Endothelial cell (in vitro differentiated cells): ENCODE measurements at regions not wholly inside any gene's neighbourhood (a gene's known extent, or its start where the extent isn't known, plus 50 kb on each side); places are given as distances from the start of the nearest gene placed in this dataset.

Experiments
- DNase-seq: peaks from one replicate; pipeline ENCODE4 v3.0.0; 2021; ENCODE audit warnings: low spot score
- H3K27ac Mint-ChIP-seq: one replicate; pipeline ENCODE4 v1.8.0; 2021; ENCODE audit warnings: mixed read lengths, inconsistent platforms; ENCODE audit not compliant: unreplicated experiment
- H3K27me3 Mint-ChIP-seq: one replicate; pipeline ENCODE4 v1.8.0; 2021; ENCODE audit warnings: mild to moderate bottlenecking, moderate library complexity, mixed read lengths, inconsistent platforms; ENCODE audit not compliant: unreplicated experiment
- H3K36me3 Mint-ChIP-seq: one replicate; pipeline ENCODE4 v1.8.0; 2021; ENCODE audit warnings: mild to moderate bottlenecking, low read depth, mixed read lengths, inconsistent platforms; ENCODE audit not compliant: unreplicated experiment
- H3K4me1 Mint-ChIP-seq: one replicate; pipeline ENCODE4 v1.8.0; 2021; ENCODE audit warnings: mild to moderate bottlenecking, mixed read lengths, inconsistent platforms; ENCODE audit not compliant: unreplicated experiment
- H3K4me3 Mint-ChIP-seq: one replicate; pipeline ENCODE4 v1.8.0; 2021; ENCODE audit warnings: mild to moderate bottlenecking, mixed read lengths, inconsistent platforms; ENCODE audit not compliant: unreplicated experiment
- H3K9me3 Mint-ChIP-seq: one replicate; pipeline ENCODE4 v1.8.0; 2021; ENCODE audit warnings: mixed read lengths, inconsistent platforms; ENCODE audit not compliant: unreplicated experiment
- TF ChIP-seq, protein P1 (sequence below): fragments of 200-600 bp; sonication (generic); IDR thresholded peaks from one replicate; pipeline ENCODE4 v1.5.0; 2021; ENCODE audit warnings: antibody characterized with exemption; ENCODE audit not compliant: unreplicated experiment

DNA sequence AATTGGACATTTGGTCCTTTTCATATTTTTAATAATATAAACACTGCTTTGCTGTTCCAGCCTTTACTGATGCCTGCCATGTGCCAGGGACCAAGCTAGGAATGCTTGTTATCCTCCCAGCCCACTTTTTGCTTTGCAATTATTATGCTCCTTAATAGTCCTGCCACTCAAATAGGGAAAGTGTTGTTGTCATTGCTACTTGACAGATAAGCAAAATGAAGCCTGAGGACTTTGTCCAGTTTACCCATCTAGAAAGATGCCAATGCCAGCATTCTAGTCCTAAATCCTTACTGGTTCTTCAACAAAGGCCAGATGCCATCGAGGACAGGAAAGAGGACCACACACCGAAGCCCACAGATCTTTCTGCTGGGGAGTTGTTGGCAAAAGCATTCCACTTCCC lies 246.5 kb downstream of the EMP1 start:
- Mint-ChIP-seq H3K4me3 (no peak overlapping the region), H3K9me3 (no peaks in the 10 kb centered on the region)
- TF ChIP-seq, protein P1, sequence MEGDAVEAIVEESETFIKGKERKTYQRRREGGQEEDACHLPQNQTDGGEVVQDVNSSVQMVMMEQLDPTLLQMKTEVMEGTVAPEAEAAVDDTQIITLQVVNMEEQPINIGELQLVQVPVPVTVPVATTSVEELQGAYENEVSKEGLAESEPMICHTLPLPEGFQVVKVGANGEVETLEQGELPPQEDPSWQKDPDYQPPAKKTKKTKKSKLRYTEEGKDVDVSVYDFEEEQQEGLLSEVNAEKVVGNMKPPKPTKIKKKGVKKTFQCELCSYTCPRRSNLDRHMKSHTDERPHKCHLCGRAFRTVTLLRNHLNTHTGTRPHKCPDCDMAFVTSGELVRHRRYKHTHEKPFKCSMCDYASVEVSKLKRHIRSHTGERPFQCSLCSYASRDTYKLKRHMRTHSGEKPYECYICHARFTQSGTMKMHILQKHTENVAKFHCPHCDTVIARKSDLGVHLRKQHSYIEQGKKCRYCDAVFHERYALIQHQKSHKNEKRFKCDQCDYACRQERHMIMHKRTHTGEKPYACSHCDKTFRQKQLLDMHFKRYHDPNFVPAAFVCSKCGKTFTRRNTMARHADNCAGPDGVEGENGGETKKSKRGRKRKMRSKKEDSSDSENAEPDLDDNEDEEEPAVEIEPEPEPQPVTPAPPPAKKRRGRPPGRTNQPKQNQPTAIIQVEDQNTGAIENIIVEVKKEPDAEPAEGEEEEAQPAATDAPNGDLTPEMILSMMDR = no peak

DNA sequence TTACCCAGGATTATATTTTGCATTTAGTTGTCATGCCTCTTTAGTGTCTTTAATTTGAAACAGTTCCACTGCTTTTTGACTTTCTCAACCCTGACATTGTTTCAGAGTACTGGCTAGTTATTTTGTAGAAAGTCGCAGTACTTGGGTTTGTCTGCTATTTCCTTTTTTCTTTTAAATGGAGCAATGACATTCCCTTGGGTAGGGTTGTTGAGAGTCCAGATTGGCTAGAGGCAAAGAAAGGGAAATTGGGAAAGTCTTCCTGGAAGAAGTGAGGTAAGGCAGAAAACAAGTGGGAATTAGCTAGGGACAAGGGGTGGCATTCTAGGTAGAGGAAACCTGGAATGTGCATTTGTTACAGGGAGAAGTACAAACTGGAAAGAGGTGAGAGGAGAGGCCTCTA lies 245.9 kb downstream of the EMP1 start:
- no peaks in the 10 kb centered on the region for H3K36me3 Mint-ChIP-seq

More for the DNA sequence above, 246.5 kb downstream of the EMP1 start:
- H3K27me3 Mint-ChIP-seq = no peaks in the 10 kb centered on the region
- no peaks in the 10 kb centered on the region for H3K36me3 Mint-ChIP-seq
- no peak for DNase-seq
- H3K27ac Mint-ChIP-seq = no peak overlapping the region
- H3K4me1 Mint-ChIP-seq = no peaks in the 10 kb centered on the region

DNA sequence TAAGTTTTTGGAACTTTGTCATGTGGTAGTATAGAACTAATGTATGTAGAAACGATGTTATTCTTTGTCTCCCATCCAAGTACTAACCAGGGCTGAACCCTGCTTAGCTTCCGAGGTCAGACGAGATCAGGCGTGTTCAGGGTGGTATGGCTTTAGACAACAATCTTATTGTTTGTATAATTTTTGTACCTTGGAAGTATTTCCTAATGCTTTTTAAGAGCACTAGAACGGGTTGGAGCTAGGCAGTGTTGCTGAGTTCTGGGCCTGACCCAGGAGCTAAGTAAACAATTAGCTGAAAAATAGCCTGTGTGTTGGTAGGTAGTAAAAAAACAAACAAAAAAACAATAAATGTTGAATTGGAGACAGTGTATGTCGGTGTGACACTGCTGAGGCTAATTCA lies 244.3 kb downstream of the EMP1 start:
- H3K36me3 Mint-ChIP-seq = no peaks in the 10 kb centered on the region
- H3K4me3 Mint-ChIP-seq = no peak overlapping the region
- H3K9me3 Mint-ChIP-seq = no peaks in the 10 kb centered on the region
- TF ChIP-seq, protein P1 = no peak
- H3K27ac Mint-ChIP-seq = no peak overlapping the region
- DNase-seq = no peak
- no peaks in the 10 kb centered on the region for H3K4me1 Mint-ChIP-seq
- H3K27me3 Mint-ChIP-seq = no peaks in the 10 kb centered on the region

More for the DNA sequence above, 245.9 kb downstream of the EMP1 start:
- TF ChIP-seq, protein P1 = no peak
- DNase-seq = no peak
- H3K27ac Mint-ChIP-seq = no peak overlapping the region
- H3K9me3 Mint-ChIP-seq = no peaks in the 10 kb centered on the region
- no peaks in the 10 kb centered on the region for H3K4me1 Mint-ChIP-seq
- H3K27me3 Mint-ChIP-seq = no peaks in the 10 kb centered on the region
- no peak overlapping the region for H3K4me3 Mint-ChIP-seq

DNA sequence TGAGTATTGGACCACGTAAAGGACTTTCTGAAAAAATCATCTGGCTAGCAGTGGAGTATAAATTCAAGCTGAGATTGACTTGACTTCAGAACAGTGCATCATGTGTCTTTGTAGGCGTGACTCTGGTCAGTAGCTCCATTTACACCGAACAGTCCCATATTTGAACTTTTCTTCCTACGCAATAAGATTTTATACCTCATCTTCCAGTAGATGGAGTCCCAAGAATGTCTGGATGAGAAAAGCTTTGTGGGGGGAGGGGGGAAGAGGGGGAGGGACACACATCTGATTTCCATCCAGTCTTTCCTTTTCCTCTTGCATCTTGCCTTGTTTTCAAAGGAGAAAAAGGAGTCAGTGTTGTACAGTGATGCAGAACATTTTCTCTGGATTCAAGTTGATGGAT lies 241.0 kb downstream of the EMP1 start:
- H3K27me3 Mint-ChIP-seq = no peaks in the 10 kb centered on the region
- H3K36me3 Mint-ChIP-seq = no peaks in the 10 kb centered on the region
- no peak overlapping the region for H3K4me3 Mint-ChIP-seq
- DNase-seq = no peak
- H3K4me1 Mint-ChIP-seq = no peaks in the 10 kb centered on the region
- no peaks in the 10 kb centered on the region for H3K9me3 Mint-ChIP-seq
- TF ChIP-seq, protein P1 = no peak
- no peak overlapping the region for H3K27ac Mint-ChIP-seq

DNA sequence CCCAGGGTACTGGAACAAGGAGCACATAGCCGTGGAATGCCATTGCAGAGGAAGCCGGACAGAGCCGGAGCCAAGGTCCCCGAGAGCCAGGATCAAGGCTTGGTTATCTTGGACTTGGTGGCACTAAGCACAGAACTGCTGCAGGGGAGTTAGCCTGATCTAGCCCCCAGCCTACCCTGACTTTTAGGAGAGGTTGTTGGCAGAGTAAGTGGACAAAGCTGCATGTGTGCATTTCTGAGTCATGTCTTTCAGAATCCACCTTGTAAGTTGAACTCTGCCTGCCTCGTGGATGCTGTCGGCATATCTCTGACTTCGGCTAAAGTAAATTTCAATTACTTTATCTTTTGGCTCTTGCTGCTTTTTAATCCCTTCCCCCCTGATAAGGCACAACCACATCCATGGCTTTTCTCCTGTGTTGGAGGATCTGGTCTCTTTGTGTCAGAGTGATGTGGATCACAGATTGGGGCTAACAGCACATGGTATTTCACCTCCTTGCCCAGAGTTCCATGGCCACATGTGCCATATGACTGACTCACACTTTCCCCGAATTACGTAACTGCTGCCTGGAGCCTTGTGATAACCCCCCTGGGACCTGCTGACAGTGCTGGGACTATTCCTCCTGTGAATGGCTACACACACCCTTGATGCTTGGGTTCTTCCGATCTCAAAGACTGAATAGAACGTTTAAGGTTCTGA lies 240.3 kb downstream of the EMP1 start:
- H3K27ac Mint-ChIP-seq = peak overlapping the region; percentile 27
- no peaks in the 10 kb centered on the region for H3K4me1 Mint-ChIP-seq
- TF ChIP-seq, protein P1 = no peak
- H3K4me3 Mint-ChIP-seq = no peak overlapping the region
- no peaks in the 10 kb centered on the region for H3K27me3 Mint-ChIP-seq
- H3K36me3 Mint-ChIP-seq = no peaks in the 10 kb centered on the region
- no peaks in the 10 kb centered on the region for H3K9me3 Mint-ChIP-seq
- no peak for DNase-seq
